AG04449 (cell line): ENCODE measurements at regions not wholly inside any gene's neighbourhood (a gene's known extent, or its start where the extent isn't known, plus 50 kb on each side); places are given as distances from the start of the nearest gene placed in this dataset.

Source experiments
- CTCF ChIA-PET: fragments of 350-600 bp; formaldehyde crosslinking; extraction: SDS; loops from one replicate; lab custom pipeline; 2021; ENCODE audit warnings: antibody characterized with exemption; lab: Yijun Ruan, JAX
- POLR2A ChIA-PET: fragments of 400-600, 350-600 bp; formaldehyde crosslinking; extraction: SDS; loops from one replicate; lab custom pipeline; 2020; ENCODE audit warnings: antibody characterized with exemption, inconsistent platforms; lab: Yijun Ruan, JAX
- DNase-seq: peaks from one replicate; pipeline ENCODE4 v3.0.0-alpha.2; 2010; ENCODE audit warnings: low read depth, low spot score
- H3K4me3 ChIP-seq: 2 replicates; pipeline ENCODE4 v1.5.1; 2011; ENCODE audit warnings: low read depth, mild to moderate bottlenecking, control low read depth, low read length
- TF ChIP-seq, protein P1 (sequence below): IDR thresholded peaks from one replicate; pipeline ENCODE4 v1.5.1; 2011; ENCODE audit warnings: mild to moderate bottlenecking, moderate library complexity, low read length, control low read depth, inconsistent platforms; ENCODE audit not compliant: insufficient read depth; ENCODE audit errors: missing control alignments

DNA sequence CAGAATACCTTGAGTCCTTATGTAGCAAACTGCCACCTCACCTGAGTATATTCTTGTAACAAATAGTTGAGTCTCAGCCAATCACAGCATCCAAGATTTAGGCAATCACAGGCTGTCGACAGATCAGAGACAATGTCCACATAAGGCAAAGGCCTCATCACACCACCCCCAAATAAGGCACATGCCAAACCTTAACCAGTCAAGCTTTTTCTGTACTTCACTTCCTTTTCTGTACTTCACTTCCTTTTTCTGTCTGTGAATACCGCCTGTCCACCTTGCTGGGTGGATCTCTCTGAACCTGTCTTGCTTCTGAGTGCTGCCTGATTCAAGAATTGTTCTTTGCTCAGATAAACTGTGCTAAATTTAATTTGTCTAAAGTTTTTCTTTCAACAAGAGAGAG, 210.4 kb upstream of the N4BP1 start:
- TF ChIP-seq, protein P1, sequence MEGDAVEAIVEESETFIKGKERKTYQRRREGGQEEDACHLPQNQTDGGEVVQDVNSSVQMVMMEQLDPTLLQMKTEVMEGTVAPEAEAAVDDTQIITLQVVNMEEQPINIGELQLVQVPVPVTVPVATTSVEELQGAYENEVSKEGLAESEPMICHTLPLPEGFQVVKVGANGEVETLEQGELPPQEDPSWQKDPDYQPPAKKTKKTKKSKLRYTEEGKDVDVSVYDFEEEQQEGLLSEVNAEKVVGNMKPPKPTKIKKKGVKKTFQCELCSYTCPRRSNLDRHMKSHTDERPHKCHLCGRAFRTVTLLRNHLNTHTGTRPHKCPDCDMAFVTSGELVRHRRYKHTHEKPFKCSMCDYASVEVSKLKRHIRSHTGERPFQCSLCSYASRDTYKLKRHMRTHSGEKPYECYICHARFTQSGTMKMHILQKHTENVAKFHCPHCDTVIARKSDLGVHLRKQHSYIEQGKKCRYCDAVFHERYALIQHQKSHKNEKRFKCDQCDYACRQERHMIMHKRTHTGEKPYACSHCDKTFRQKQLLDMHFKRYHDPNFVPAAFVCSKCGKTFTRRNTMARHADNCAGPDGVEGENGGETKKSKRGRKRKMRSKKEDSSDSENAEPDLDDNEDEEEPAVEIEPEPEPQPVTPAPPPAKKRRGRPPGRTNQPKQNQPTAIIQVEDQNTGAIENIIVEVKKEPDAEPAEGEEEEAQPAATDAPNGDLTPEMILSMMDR = no peak
- H3K4me3 ChIP-seq = no peak overlapping the region
- no peak for DNase-seq
- ChIA-PET CTCF (no interaction called here), POLR2A (no interaction called here)

DNA sequence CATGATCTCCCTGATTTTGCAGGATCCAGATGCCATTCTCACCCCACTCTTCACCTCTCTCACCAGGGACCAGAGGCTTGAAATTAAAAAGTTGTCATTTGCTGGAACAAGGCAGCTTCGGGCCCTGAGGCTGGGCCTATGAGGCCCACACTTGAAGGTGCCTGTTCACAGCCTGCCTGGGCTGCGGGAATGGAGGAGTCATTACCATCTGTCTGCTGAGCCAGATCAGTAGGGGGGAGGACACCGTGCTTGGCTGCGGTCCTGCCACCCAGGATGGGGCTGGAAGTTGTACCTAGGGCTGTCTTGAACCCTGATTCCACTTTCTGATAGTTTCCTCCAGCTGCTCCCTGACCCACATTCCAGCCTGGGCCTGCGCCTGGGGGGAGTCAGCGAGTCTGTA, 208.3 kb upstream of the N4BP1 start:
- ChIA-PET CTCF (no interaction called here), POLR2A (no interaction called here)
- TF ChIP-seq, protein P1 = no peak
- DNase-seq = no peak
- no peak overlapping the region for H3K4me3 ChIP-seq

DNA sequence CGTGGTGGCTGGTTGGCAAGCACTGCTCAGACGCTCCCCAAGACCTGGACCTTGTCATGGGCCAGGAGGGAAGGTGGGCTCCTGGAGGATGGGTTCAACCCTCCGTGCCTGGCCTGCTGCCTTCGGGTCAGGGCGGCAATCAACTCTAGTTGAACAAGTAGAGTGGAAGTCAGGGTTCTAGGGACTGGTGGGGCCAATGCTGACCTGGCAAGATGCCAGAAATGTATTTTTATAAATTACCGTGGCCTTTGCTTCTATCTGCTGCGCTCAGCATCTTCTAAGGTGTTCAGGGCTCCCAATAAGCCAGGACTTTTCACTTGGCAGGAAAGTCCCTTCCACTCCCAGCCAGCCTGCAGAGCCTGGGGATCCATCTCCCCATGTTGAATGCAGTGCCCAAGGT, 207.1 kb upstream of the N4BP1 start:
- no peak overlapping the region for H3K4me3 ChIP-seq
- no peak for DNase-seq
- ChIA-PET POLR2A (no interaction called here), CTCF (no interaction called here)
- TF ChIP-seq, protein P1 = no peak

DNA sequence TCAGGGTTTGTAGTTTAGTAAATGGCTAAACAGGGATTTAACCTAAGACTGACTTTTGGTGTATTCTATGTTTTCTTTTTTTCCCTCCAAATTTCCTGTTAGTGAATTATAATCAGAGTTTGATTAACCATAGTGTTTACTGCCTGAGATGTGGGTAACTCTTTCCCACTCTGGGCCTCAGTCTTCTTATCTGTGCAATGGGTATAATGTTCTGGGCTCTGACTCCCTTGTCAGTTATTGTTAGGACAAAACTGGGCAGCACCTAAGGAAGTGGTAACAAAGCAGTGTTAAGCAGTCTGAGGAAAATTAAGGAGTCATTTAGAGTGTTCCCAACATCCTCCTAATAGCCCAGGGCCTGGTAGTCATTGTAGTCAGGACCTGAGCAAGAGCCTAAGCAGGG, 206.4 kb upstream of the N4BP1 start:
- TF ChIP-seq, protein P1 = no peak

DNA sequence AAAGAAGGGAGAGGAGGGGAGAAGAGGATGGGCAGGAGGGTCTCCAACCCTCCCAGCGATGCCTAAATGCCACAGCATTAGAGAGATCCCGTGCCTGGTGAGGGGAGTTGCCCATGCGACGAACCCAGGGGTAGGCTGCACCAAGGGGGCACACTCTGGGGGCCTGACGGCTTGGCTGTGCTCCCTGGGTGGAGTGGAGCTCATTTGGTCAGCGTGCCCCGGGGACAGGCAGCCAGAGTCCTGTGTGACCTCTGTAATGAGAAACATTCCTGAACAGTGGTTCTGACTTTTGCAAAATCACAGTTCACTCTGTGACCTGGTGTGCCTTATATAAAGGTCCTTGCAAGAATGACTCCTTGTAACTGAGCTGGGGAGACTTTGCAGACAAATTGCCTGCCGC, 205.0 kb upstream of the N4BP1 start:
- no peak overlapping the region for H3K4me3 ChIP-seq
- ChIA-PET POLR2A (no interaction called here), CTCF (no interaction called here)
- DNase-seq = no peak
- TF ChIP-seq, protein P1 = no peak

More for the DNA sequence above, 206.4 kb upstream of the N4BP1 start:
- CTCF ChIA-PET = no interaction called here
- no peak overlapping the region for H3K4me3 ChIP-seq
- POLR2A ChIA-PET = no interaction called here
- DNase-seq = no peak

DNA sequence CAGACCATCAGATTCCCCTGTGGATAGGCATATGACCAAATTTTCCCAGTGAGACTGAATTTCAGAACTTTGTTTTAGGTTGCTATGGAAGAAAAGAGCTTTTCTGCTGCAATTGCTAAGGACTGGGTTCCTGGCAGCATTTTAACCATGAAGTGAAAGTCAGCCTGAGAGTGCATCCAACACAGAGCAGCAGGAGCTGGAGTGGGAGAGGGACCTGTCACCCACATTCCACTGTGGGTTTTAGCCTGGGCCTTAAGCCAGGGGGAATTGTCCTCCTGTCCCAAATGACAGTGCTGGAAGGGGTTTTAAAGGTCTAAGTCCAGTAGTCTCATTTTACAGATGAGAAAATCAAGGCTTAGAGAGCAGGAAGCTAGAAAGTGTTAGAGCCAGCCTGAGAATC, 203.5 kb upstream of the N4BP1 start:
- DNase-seq = no peak
- TF ChIP-seq, protein P1 = no peak
- CTCF ChIA-PET = no interaction called here
- no peak overlapping the region for H3K4me3 ChIP-seq
- POLR2A ChIA-PET = no interaction called here
